ENCODE measurements at regions not wholly inside any gene's neighbourhood (a gene's known extent, or its start where the extent isn't known, plus 50 kb on each side); places are given as distances from the start of the nearest gene placed in this dataset.

GRCh38 chr2:139790136-139790535 lies 1009.9 kb upstream of the NXPH2 start:
- no peak for ATAC-seq
- H4K20me1 ChIP-seq (replicated peaks; ENCODE audit: control insufficient read depth, insufficient read depth, low read length) = no peaks in the 10 kb centered on the region
- POLR2A ChIA-PET = no interaction called here

More at GRCh38 chr2:139790136-139790535, 1009.9 kb upstream of the NXPH2 start:
- TF ChIP-seq JUN (IDR thresholded peaks at IDR 0.05; ENCODE audit: borderline replicate concordance, low read depth, low read length) = no peak
- no peak for TF ChIP-seq JUN (CRISPR knock-in tag; IDR thresholded peaks at IDR 0.05; ENCODE audit: borderline replicate concordance)
- no peak for TF ChIP-seq ZSCAN32 (CRISPR knock-in tag; IDR thresholded peaks at IDR 0.05)
- no peak for TF ChIP-seq TAF7 (tag; IDR thresholded peaks at IDR 0.05)
- no peak for TF ChIP-seq ELF4 (CRISPR knock-in tag; IDR thresholded peaks at IDR 0.05)
- no peak for TF ChIP-seq CTCF (IDR thresholded peaks at IDR 0.05 in 2 of 3, conservative IDR thresholded peaks at IDR 0.05 in 1 of 3; ENCODE audit: insufficient read depth in 2 of 3, low read depth in 1 of 3, low read length in 3 of 3)
- TF ChIP-seq NUFIP1 (IDR thresholded peaks at IDR 0.05; ENCODE audit: partially characterized antibody) = no peak
- no peak for TF ChIP-seq RFX1 (IDR thresholded peaks at IDR 0.05)
- no peak for TF ChIP-seq ASH1L (IDR thresholded peaks at IDR 0.05; ENCODE audit: borderline replicate concordance, low read depth, partially characterized antibody)
- TF ChIP-seq SETDB1 (IDR thresholded peaks at IDR 0.05; ENCODE audit: low read length) = no peak
- TF ChIP-seq CHD1 (IDR thresholded peaks at IDR 0.05; ENCODE audit: low read length) = no peak
- TF ChIP-seq ZNF143 (CRISPR knock-in tag; IDR thresholded peaks at IDR 0.05) = no peak
- no peak for TF ChIP-seq ZNF639 (CRISPR knock-in tag; conservative IDR thresholded peaks at IDR 0.05 in 1 of 2, IDR thresholded peaks at IDR 0.05 in 1 of 2)
- no peak for TF ChIP-seq ZBTB2 (IDR thresholded peaks at IDR 0.05)
- TF ChIP-seq U2AF1 (optimal IDR thresholded peaks at IDR 0.05; ENCODE audit: low read depth, low read length) = no peak
- no peaks in the 10 kb centered on the region for H3K9me1 ChIP-seq (ENCODE audit: control insufficient read depth, insufficient read depth, low read length)
- DNase-seq (ENCODE audit: extremely low read depth in 1 of 4, low spot score in 3 of 4) (no peak), FAIRE-seq (no peak)
- no peaks in the 10 kb centered on the region for H3K4me1 ChIP-seq (replicated peaks in 1 of 2; ENCODE audit: control insufficient read depth in 2 of 2, insufficient read depth in 2 of 2, low read length in 2 of 2)
- intact Hi-C loops (cut with micrococcal nuclease) = no loop called here
- no peak overlapping the region for H2AFZ ChIP-seq (ENCODE audit: low read depth, low read length)
- 0% methylated on average over 2 of the region's 2 CpGs for WGBS (ENCODE audit: insufficient coverage, low coverage, missing lambda C conversion rate)
- CTCF ChIA-PET (ENCODE audit: low intra/inter-chr PET ratio) = no interaction called here
- no peaks in the 10 kb centered on the region for H3K79me2 ChIP-seq (ENCODE audit: control insufficient read depth, insufficient read depth, low read length)
- no peaks in the 10 kb centered on the region for H3K27me3 ChIP-seq (ENCODE audit: control insufficient read depth in 2 of 2, insufficient read depth in 2 of 2, low read length in 2 of 2)
- no peak overlapping the region for H3K4me2 ChIP-seq (ENCODE audit: insufficient read depth, low read length)
- H3K4me3 ChIP-seq = no peak overlapping the region
- no TSS peak for BruUV-seq (replicated peaks)
- H3K36me3 ChIP-seq (ENCODE audit: control insufficient read depth, insufficient read depth, low read length) = no peaks in the 10 kb centered on the region
- no peak overlapping the region for H3K9ac ChIP-seq (ENCODE audit: insufficient read depth in 1 of 2, low read depth in 2 of 2, low read length in 2 of 2)
- in situ Hi-C loops (cut with MboI) = no loop called here
- H3K27ac ChIP-seq (ENCODE audit: extremely low read depth, low read depth, low read length) = no peak overlapping the region
- H3K9me3 ChIP-seq (replicated peaks; ENCODE audit: control insufficient read depth, insufficient read depth, low read depth, low read length) = no peaks in the 10 kb centered on the region
